Keratinocyte (primary cell): ENCODE measurements at regions not wholly inside any gene's neighbourhood (a gene's known extent, or its start where the extent isn't known, plus 50 kb on each side); places are given as distances from the start of the nearest gene placed in this dataset.

ENCODE experiments used
- DNase-seq: peaks from one replicate; pipeline ENCODE4 v3.0.0-alpha.2; 2011; ENCODE audit warnings: low read depth, missing footprints, low spot score
- FAIRE-seq: peaks from 2 replicates; lab custom pipeline; 2011; peaks lifted over from hg19 to GRCh38; lab: Jason Lieb, UNC
- H2AFZ ChIP-seq: 2 replicates; pipeline ENCODE4 v1.6.0; 2012; ENCODE audit warnings: low read length, control low read depth, inconsistent platforms; ENCODE audit not compliant: control insufficient read depth
- H3K27ac ChIP-seq: 2 replicates; pipeline ENCODE4 v1.5.1; 2011; ENCODE audit warnings: low read length; ENCODE audit not compliant: control insufficient read depth, insufficient read depth
- H3K27me3 ChIP-seq: 3 replicates; pipeline ENCODE4 v1.6.0; 2011; ENCODE audit warnings: low read length; ENCODE audit not compliant: control insufficient read depth, insufficient read depth; ENCODE audit errors: extremely low read depth
- H3K36me3 ChIP-seq, 2 experiments: 2 replicates in 1 of 2; 3 replicates in 1 of 2; pipeline ENCODE4 v1.5.1; 2011; ENCODE audit warnings: low read length in 2 of 2, mild to moderate bottlenecking in 1 of 2; ENCODE audit not compliant: control insufficient read depth in 2 of 2, insufficient read depth in 2 of 2; ENCODE audit errors: extremely low read depth in 1 of 2
- H3K4me1 ChIP-seq: 3 replicates; pipeline ENCODE4 v1.5.1; 2011; ENCODE audit warnings: low read length; ENCODE audit not compliant: control insufficient read depth, insufficient read depth; ENCODE audit errors: extremely low read depth
- H3K4me2 ChIP-seq: 3 replicates; pipeline ENCODE4 v1.6.0; 2011; ENCODE audit warnings: low read depth, low read length; ENCODE audit not compliant: control insufficient read depth, insufficient read depth; ENCODE audit errors: extremely low read depth
- H3K4me3 ChIP-seq, 3 experiments: fragments of 200-600 bp in 1 of 3; sonication (generic) in 1 of 3; 2 replicates in 2 of 3; 3 replicates in 1 of 3; pipeline ENCODE4 v1.5.1; 2011 to 2016; ENCODE audit warnings: low read length in 3 of 3, mild to moderate bottlenecking in 3 of 3, control low read depth in 2 of 3, inconsistent platforms in 1 of 3, low read depth in 1 of 3, mixed read lengths in 1 of 3, mixed run types in 1 of 3, moderate library complexity in 1 of 3; ENCODE audit not compliant: control insufficient read depth in 2 of 3, insufficient read depth in 2 of 3; ENCODE audit errors: extremely low read depth in 1 of 3
- H3K79me2 ChIP-seq: 2 replicates; pipeline ENCODE4 v1.6.0; 2012; ENCODE audit warnings: low read length; ENCODE audit not compliant: control insufficient read depth, insufficient read depth
- H3K9ac ChIP-seq: 3 replicates; pipeline ENCODE4 v1.6.0; 2011; ENCODE audit warnings: low read length; ENCODE audit not compliant: control insufficient read depth, insufficient read depth; ENCODE audit errors: extremely low read depth
- H3K9me1 ChIP-seq: 3 replicates; pipeline ENCODE4 v1.6.0; 2011; ENCODE audit warnings: low read length; ENCODE audit not compliant: control insufficient read depth, insufficient read depth; ENCODE audit errors: extremely low read depth
- H3K9me3 ChIP-seq: 2 replicates; pipeline ENCODE4 v1.5.1; 2012; ENCODE audit warnings: low read depth, low read length; ENCODE audit not compliant: control insufficient read depth
- H4K20me1 ChIP-seq: 3 replicates; pipeline ENCODE4 v1.6.0; 2011; ENCODE audit warnings: low read length; ENCODE audit not compliant: control insufficient read depth, insufficient read depth; ENCODE audit errors: extremely low read depth
- CTCF ChIP-seq, 3 experiments: IDR thresholded peaks in 1 of 3; conservative IDR thresholded peaks in 1 of 3; optimal IDR thresholded peaks in 1 of 3; 2 replicates in 2 of 3; 3 replicates in 1 of 3; pipeline versions ENCODE3 to v1.5.1; 2011; ENCODE audit warnings: low read length in 3 of 3, mild to moderate bottlenecking in 3 of 3, moderate library complexity in 2 of 3, control low read depth in 1 of 3, inconsistent platforms in 1 of 3; ENCODE audit not compliant: insufficient read depth in 2 of 3; ENCODE audit errors: extremely low read depth in 1 of 3
- EZH2 ChIP-seq: IDR thresholded peaks from one replicate; pipeline ENCODE4 v1.6.1; 2012; ENCODE audit warnings: inconsistent platforms, mild to moderate bottlenecking, low read length, moderate library complexity
- dilution Hi-C: fragments of 300-500 bp; cut with MboI; formaldehyde crosslinking; loops from one replicate; pipeline ENCODE4 v1.7.0; 2020; ENCODE audit warnings: low sequenced_read_pairs; ENCODE audit not compliant: extremely low pct_ligation_motif_present

- Histone ChIP-seq H3K4me3 (no peak overlapping the region), H3K9ac (no peak overlapping the region), H3K79me2 (no peaks in the 10 kb centered on the region), H3K4me1 (peaks cover 14% of the 10 kb centered on the region), H3K9me3 (no peaks in the 10 kb centered on the region), H3K27ac (no peak overlapping the region), H2AFZ (no peak overlapping the region), H3K36me3 (no peaks in the 10 kb centered on the region), H3K9me1 (no peaks in the 10 kb centered on the region), H3K27me3 (no peaks in the 10 kb centered on the region), H3K4me2 (no peak overlapping the region), H4K20me1 (no peaks in the 10 kb centered on the region)
- DNase-seq (no peak), FAIRE-seq (no peak)
- no peak for TF ChIP-seq EZH2
- TF ChIP-seq CTCF (optimal IDR thresholded peaks at IDR 0.05 in 1 of 3, IDR thresholded peaks at IDR 0.05 in 1 of 3, conservative IDR thresholded peaks at IDR 0.05 in 1 of 3; ENCODE audit: extremely low read depth in 1 of 3, insufficient read depth in 2 of 3, low read length in 3 of 3): no peak
- dilution Hi-C loops: no loop called here
Measured at GRCh38 chr11:79627281-79627680, 186.5 kb upstream of the TENM4 start.

GRCh38 chr11:79626135-79627075 lies 185.6 kb upstream of the TENM4 start:
- TF ChIP-seq CTCF (optimal IDR thresholded peaks at IDR 0.05 in 1 of 3, IDR thresholded peaks at IDR 0.05 in 1 of 3, conservative IDR thresholded peaks at IDR 0.05 in 1 of 3; ENCODE audit: extremely low read depth in 1 of 3, insufficient read depth in 2 of 3, low read length in 3 of 3): no peak
- no peak for TF ChIP-seq EZH2
- Histone ChIP-seq H3K4me2 (peak overlapping the region; percentile 11), H3K9me3 (no peaks in the 10 kb centered on the region), H3K27me3 (no peaks in the 10 kb centered on the region), H3K79me2 (no peaks in the 10 kb centered on the region), H2AFZ (peak overlapping the region; percentile 55), H3K9ac (no peak overlapping the region), H3K9me1 (no peaks in the 10 kb centered on the region), H4K20me1 (no peaks in the 10 kb centered on the region), H3K36me3 (no peaks in the 10 kb centered on the region), H3K4me3 (no peak overlapping the region), H3K4me1 (peaks cover 14% of the 10 kb centered on the region), H3K27ac (no peak overlapping the region)
- dilution Hi-C loops: no loop called here
- peak; percentile 78 for FAIRE-seq
- no peak for DNase-seq
